Epithelial cell of esophagus (primary cell): ENCODE measurements at regions not wholly inside any gene's neighbourhood (a gene's known extent, or its start where the extent isn't known, plus 50 kb on each side); places are given as distances from the start of the nearest gene placed in this dataset.
A peak's percentile ranks its signal among the peaks of the same experiment; 100 is the strongest.
"Not testable (repeated sequence)": the region's sequence is repeated elsewhere in the genome, so short reads cannot be mapped to it uniquely, and the experiment has no call there.

ENCODE experiments used
- DNase-seq: peaks from one replicate; pipeline ENCODE4 v3.0.0; 2010; ENCODE audit warnings: low read depth
- H3K4me3 ChIP-seq: 2 replicates; pipeline ENCODE4 v1.5.1; 2011; ENCODE audit warnings: mild to moderate bottlenecking, low read length, control low read depth
- CTCF ChIP-seq: IDR thresholded peaks from 2 replicates; pipeline ENCODE4 v1.5.1; 2011; ENCODE audit warnings: low read depth, mild to moderate bottlenecking, low read length, control low read depth, inconsistent platforms; ENCODE audit not compliant: insufficient read depth; ENCODE audit errors: missing control alignments

- no peak overlapping the region for H3K4me3 ChIP-seq
- no peak for TF ChIP-seq CTCF
- no peak for DNase-seq
These were observed 857.4 kb downstream of the EFNB2 start for GRCh38 chr13:105678072-105678471.

DNA sequence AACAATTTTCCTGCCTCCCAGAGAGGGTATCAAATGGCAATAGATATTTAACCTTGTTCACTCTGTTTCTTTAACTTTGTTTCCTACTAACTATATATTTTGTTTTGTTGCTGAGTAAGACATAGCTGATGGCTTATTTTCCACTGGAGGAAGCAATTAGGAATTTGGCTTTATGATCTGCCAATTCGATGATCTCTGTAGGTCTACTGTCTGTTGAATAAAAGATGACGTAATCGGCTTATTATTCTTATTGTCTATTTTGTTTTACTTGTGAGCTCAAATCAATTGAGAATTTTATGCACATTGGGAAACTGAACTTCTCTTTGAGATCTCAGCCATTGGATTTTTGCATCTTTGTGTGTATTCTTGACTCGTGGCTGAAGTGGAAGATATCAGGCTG lies 862.6 kb downstream of the EFNB2 start:
- H3K4me3 ChIP-seq, result no peak overlapping the region
- TF ChIP-seq CTCF, result no peak
- no peak for DNase-seq

GRCh38 chr13:105671131-105671530 lies 864.3 kb downstream of the EFNB2 start:
- H3K4me3 ChIP-seq, DNase-seq: not testable (repeated sequence)

- no peak for DNase-seq
- no peak overlapping the region for H3K4me3 ChIP-seq
- TF ChIP-seq CTCF, result no peak
These were observed 865.1 kb downstream of the EFNB2 start for GRCh38 chr13:105670179-105670990.

GRCh38 chr13:105665284-105665683 lies 870.2 kb downstream of the EFNB2 start:
- no peak for TF ChIP-seq CTCF
- no peak overlapping the region for H3K4me3 ChIP-seq
- DNase-seq, result peak; percentile 79

DNA sequence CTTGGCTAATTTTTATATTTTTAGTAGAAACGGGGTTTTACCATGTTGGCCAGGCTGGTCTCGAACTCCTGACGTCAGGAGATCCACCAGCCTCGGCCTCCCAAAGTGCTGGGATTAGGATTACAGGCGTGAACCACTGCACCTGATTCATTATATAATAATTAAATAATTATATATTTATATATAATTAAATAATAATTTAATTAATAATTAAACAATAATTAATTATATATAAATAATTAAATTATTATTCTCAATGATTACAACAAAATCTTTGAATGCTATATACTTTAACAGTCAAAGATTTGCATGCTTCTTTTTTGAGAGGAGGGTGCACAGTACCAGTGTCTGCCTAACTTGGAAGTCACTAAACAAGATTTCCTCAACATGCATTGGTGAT lies 872.3 kb downstream of the EFNB2 start:
- no peak overlapping the region for H3K4me3 ChIP-seq
- TF ChIP-seq CTCF, result no peak
- DNase-seq, result no peak

DNA sequence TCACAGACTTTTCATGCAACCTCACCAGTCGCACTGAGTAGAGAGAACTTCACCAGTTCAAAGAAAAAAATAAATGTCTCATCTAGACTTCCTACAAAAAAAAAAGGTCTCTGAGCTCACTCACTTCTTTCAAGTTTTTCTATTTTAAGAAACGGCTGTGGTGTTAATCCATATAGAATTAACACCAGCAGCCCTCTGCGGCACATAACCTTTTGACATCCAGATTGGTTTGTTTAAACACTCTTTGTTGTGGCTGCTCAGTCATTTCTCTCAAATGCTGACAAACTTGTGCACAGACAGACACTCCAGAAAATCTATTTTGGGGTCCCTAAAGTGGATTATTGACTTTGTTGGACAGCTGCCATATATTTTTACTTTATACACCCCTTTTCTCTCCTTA lies 874.9 kb downstream of the EFNB2 start:
- no peak for DNase-seq

More for the DNA sequence above, 874.9 kb downstream of the EFNB2 start:
- no peak for TF ChIP-seq CTCF
- no peak overlapping the region for H3K4me3 ChIP-seq
